ENCODE measurements at regions not wholly inside any gene's neighbourhood (a gene's known extent, or its start where the extent isn't known, plus 50 kb on each side); places are given as distances from the start of the nearest gene placed in this dataset.

GRCh38 chr13:88434953-88435352 lies 763.8 kb downstream of the SLITRK5 start:
- TF ChIP-seq, protein P1, sequence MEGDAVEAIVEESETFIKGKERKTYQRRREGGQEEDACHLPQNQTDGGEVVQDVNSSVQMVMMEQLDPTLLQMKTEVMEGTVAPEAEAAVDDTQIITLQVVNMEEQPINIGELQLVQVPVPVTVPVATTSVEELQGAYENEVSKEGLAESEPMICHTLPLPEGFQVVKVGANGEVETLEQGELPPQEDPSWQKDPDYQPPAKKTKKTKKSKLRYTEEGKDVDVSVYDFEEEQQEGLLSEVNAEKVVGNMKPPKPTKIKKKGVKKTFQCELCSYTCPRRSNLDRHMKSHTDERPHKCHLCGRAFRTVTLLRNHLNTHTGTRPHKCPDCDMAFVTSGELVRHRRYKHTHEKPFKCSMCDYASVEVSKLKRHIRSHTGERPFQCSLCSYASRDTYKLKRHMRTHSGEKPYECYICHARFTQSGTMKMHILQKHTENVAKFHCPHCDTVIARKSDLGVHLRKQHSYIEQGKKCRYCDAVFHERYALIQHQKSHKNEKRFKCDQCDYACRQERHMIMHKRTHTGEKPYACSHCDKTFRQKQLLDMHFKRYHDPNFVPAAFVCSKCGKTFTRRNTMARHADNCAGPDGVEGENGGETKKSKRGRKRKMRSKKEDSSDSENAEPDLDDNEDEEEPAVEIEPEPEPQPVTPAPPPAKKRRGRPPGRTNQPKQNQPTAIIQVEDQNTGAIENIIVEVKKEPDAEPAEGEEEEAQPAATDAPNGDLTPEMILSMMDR (IDR thresholded peaks at IDR 0.05; ENCODE audit: poor library complexity), result no peak
- no peak for TF ChIP-seq EZH2 (IDR thresholded peaks at IDR 0.05; ENCODE audit: borderline replicate concordance)
